SK-N-SH (cell line): ENCODE measurements at regions not wholly inside any gene's neighbourhood (a gene's known extent, or its start where the extent isn't known, plus 50 kb on each side); places are given as distances from the start of the nearest gene placed in this dataset.

Experiments
- CTCF ChIA-PET: fragments of 300-600, 350-600 bp; formaldehyde crosslinking; extraction: SDS; loops from one replicate; lab custom pipeline; 2021; lab: Yijun Ruan, JAX
- POLR2A ChIA-PET: fragments of 350-600 bp; sonication (Branson Sonifier 250); formaldehyde crosslinking; extraction: SDS; loops from one replicate; lab custom pipeline; 2020; ENCODE audit warnings: antibody characterized with exemption, inconsistent platforms; lab: Yijun Ruan, JAX
- DNase-seq: peaks from one replicate; pipeline ENCODE4 v3.0.0; 2012
- H2AFZ ChIP-seq: fragments of 200-600 bp; sonication (generic); 2 replicates; pipeline ENCODE4 v1.8.1; 2016; ENCODE audit warnings: antibody characterized with exemption, mild to moderate bottlenecking, low read depth
- H3F3A ChIP-seq: fragments of 200-600 bp; sonication (generic); replicated peaks from 2 replicates; pipeline ENCODE3; 2016; ENCODE audit warnings: antibody characterized with exemption, mild to moderate bottlenecking; ENCODE audit not compliant: insufficient read depth
- H3K27ac ChIP-seq, 2 experiments: fragments of 200-500 bp in 1 of 2; fragments of 200-600 bp in 1 of 2; sonication (Bioruptor generic) in 1 of 2; sonication (generic), shearing (Covaris generic) in 1 of 2; 2 replicates each; pipeline versions ENCODE4 v1.5.1 to v1.6.1; 2014 to 2016; ENCODE audit warnings: low read depth in 2 of 2, inconsistent platforms in 1 of 2, low read length in 1 of 2, mild to moderate bottlenecking in 1 of 2, mixed read lengths in 1 of 2
- H3K27me3 ChIP-seq: fragments of 200-600 bp; sonication (generic), shearing (Covaris generic); 2 replicates; pipeline ENCODE4 v1.6.1; 2016; ENCODE audit warnings: mixed run types; ENCODE audit not compliant: insufficient read depth
- H3K36me3 ChIP-seq, 2 experiments: fragments of 200-500 bp in 1 of 2; fragments of 200-600 bp in 1 of 2; sonication (Bioruptor generic) in 1 of 2; sonication (generic) in 1 of 2; replicated peaks in 1 of 2; 2 replicates each; pipeline versions ENCODE3 to v1.5.1; 2014 to 2016; ENCODE audit warnings: low read length in 1 of 2, mild to moderate bottlenecking in 1 of 2; ENCODE audit not compliant: insufficient read depth in 2 of 2, control insufficient read depth in 1 of 2
- H3K4me1 ChIP-seq, 2 experiments: fragments of 200-500 bp in 1 of 2; fragments of 200-600 bp in 1 of 2; sonication (Bioruptor generic) in 1 of 2; sonication (generic), shearing (Covaris generic) in 1 of 2; 2 replicates each; pipeline versions ENCODE4 v1.5.1 to v1.6.1; 2014 to 2016; ENCODE audit warnings: low read depth in 1 of 2, low read length in 1 of 2, mixed run types in 1 of 2; ENCODE audit not compliant: insufficient read depth in 2 of 2, control insufficient read depth in 1 of 2
- H3K4me2 ChIP-seq: fragments of 200-600 bp; sonication (generic), shearing (Covaris generic); 2 replicates; pipeline ENCODE4 v1.6.1; 2017; ENCODE audit warnings: mixed run types
- H3K4me3 ChIP-seq, 2 experiments: fragments of 200-500 bp in 1 of 2; fragments of 200-600 bp in 1 of 2; sonication (Bioruptor generic) in 1 of 2; sonication (generic), shearing (Covaris generic) in 1 of 2; 2 replicates each; pipeline versions ENCODE4 v1.5.1 to v1.8.1; 2014 to 2016; ENCODE audit warnings: low read depth in 2 of 2, inconsistent platforms in 1 of 2, low read length in 1 of 2, mild to moderate bottlenecking in 1 of 2, mixed read lengths in 1 of 2, moderate library complexity in 1 of 2
- H3K79me2 ChIP-seq: fragments of 200-600 bp; sonication (generic); 2 replicates; pipeline ENCODE4 v1.8.1; 2017; ENCODE audit warnings: mild to moderate bottlenecking; ENCODE audit not compliant: insufficient read depth
- H3K9ac ChIP-seq: fragments of 200-600 bp; sonication (generic); 2 replicates; pipeline ENCODE4 v1.6.1; 2017; ENCODE audit warnings: mixed run types
- H3K9me2 ChIP-seq: fragments of 200-600 bp; sonication (generic); 2 replicates; pipeline ENCODE4 v1.6.1; 2017; ENCODE audit warnings: mixed run types
- H3K9me3 ChIP-seq: fragments of 200-600 bp; sonication (generic); 2 replicates; pipeline ENCODE4 v1.6.1; 2017; ENCODE audit warnings: mixed run types, mild to moderate bottlenecking, moderate library complexity
- H4K20me1 ChIP-seq: fragments of 200-600 bp; sonication (generic); 2 replicates; pipeline ENCODE4 v1.6.1; 2017; ENCODE audit warnings: mild to moderate bottlenecking, mixed run types; ENCODE audit not compliant: insufficient read depth
- CHD2 ChIP-seq: fragments of 150-350 bp; IDR thresholded peaks from 2 replicates; pipeline ENCODE4 v1.6.1; 2018; ENCODE audit warnings: low read length; ENCODE audit not compliant: partially characterized antibody
- CTCF ChIP-seq: fragments of 200-600 bp; sonication (generic); IDR thresholded peaks from 2 replicates; pipeline ENCODE4 v1.6.1; 2017; ENCODE audit warnings: antibody characterized with exemption, mild to moderate bottlenecking, moderate library complexity
- GABPA ChIP-seq: IDR thresholded peaks from 2 replicates; pipeline ENCODE4 v1.4.0; 2012; ENCODE audit warnings: low read depth, mild to moderate bottlenecking
- JUND ChIP-seq: IDR thresholded peaks from 2 replicates; pipeline ENCODE4 v1.4.0; 2012
- MEF2A ChIP-seq: IDR thresholded peaks from 2 replicates; pipeline ENCODE4 v1.4.0; 2012; ENCODE audit warnings: low read depth, borderline replicate concordance
- NFIC ChIP-seq: IDR thresholded peaks from 2 replicates; pipeline ENCODE4 v1.4.0; 2012; ENCODE audit warnings: borderline replicate concordance
- NRF1 ChIP-seq: IDR thresholded peaks from 2 replicates; pipeline ENCODE4 v1.6.1; 2012; ENCODE audit warnings: low read depth, mild to moderate bottlenecking, low read length
- POLR2AphosphoS5 ChIP-seq: IDR thresholded peaks from 2 replicates; pipeline ENCODE4 v1.6.1; 2012; ENCODE audit warnings: low read depth, low read length
- RAD21 ChIP-seq: IDR thresholded peaks from 2 replicates; pipeline ENCODE4 v1.6.1; 2012; ENCODE audit warnings: mild to moderate bottlenecking, low read length
- RFX5 ChIP-seq: IDR thresholded peaks from 2 replicates; pipeline ENCODE4 v1.6.1; 2012; ENCODE audit warnings: mild to moderate bottlenecking, improper control_type of control experiment, low read length
- RXRA ChIP-seq: IDR thresholded peaks from 2 replicates; pipeline ENCODE4 v1.4.0; 2012; ENCODE audit warnings: low read depth, mild to moderate bottlenecking, borderline replicate concordance
- SIN3A ChIP-seq: IDR thresholded peaks from 2 replicates; pipeline ENCODE4 v1.6.1; 2012; ENCODE audit warnings: low read depth, mild to moderate bottlenecking, low read length, moderate library complexity, borderline replicate concordance
- SMC3 ChIP-seq: IDR thresholded peaks from 2 replicates; pipeline ENCODE4 v1.6.1; 2012; ENCODE audit warnings: low read depth, low read length, improper control_type of control experiment
- TCF12 ChIP-seq: IDR thresholded peaks from 2 replicates; pipeline ENCODE4 v1.4.0; 2012
- YY1 ChIP-seq: IDR thresholded peaks from 2 replicates; pipeline ENCODE4 v1.4.0; 2012; ENCODE audit warnings: low read depth, mild to moderate bottlenecking
- WGBS: methylation state at CpG from one replicate; pipeline ENCODE4 v1.1.6; 2017; ENCODE audit warnings: low lambda C conversion rate; 5-methylcytosine and 5-hydroxymethylcytosine counted together
- TF ChIP-seq, protein P1 (sequence below): IDR thresholded peaks from 2 replicates; pipeline ENCODE4 v1.4.0; 2012; ENCODE audit warnings: low read depth, borderline replicate concordance
- TF ChIP-seq, protein P2 (sequence below): fragments of 150-350 bp; IDR thresholded peaks from 2 replicates; pipeline ENCODE4 v1.6.1; 2017; ENCODE audit warnings: antibody characterized with exemption, low read length, low read depth, borderline replicate concordance
- TF ChIP-seq, protein P3 (sequence below): IDR thresholded peaks from 2 replicates; pipeline ENCODE4 v1.4.0; 2012; ENCODE audit warnings: low read depth
- TF ChIP-seq, protein P4 (sequence below): IDR thresholded peaks from 2 replicates; pipeline ENCODE4 v1.4.0; 2012; ENCODE audit warnings: low read depth, borderline replicate concordance

GRCh38 chr5:110104060-110104725 lies 414.5 kb downstream of the MAN2A1 start (continued):
- TF ChIP-seq POLR2AphosphoS5 (no peak), SIN3A (no peak), CTCF (no peak), NRF1 (no peak)

DNA sequence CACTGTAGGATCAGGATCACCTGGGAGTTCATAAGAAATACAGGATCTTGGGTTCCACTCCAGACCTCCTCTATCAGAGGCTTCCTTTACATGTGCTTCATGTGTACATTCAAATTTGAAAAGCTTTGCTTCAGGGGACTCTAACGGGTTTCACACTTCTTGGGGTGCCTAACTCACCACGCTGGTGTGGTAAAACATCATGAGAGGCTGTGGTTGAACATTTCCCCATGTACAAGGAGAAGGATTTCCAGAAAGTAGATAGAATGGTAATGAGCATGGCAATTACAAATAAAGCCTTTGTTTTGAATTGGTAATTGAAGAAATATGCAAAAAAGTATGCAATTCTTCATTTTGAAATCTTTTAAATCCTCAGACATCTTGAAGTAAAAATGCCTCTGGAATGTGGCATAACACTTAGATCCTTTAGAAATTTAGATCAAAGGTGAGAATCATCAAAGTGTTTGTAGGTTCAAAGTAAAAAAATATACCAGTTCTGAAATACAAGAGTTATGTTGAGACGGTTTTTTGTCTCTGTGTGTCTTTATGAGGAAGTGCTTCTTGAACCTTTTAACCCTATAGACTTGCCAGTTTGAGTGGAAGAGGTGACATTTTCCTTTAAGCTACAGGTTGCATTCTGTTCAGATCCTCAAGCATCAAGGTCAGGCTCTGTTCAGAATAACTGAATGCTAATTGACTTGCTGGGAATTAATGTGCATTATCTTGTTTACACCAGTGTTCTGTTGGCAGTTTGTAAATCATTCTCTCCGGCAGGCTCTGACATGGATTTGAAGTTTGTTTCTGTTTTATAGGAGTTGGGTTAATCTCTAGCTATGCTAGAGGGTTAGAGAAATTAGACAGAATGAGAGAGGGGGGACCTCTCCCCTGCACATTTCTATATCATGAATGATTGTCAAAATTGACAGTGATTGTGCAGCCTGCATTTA lies 415.3 kb downstream of the MAN2A1 start:
- no peaks in the 10 kb centered on the region for H3F3A ChIP-seq
- H3K27ac ChIP-seq, result no peak overlapping the region
- no peaks in the 10 kb centered on the region for H3K9me3 ChIP-seq
- no peak overlapping the region for H3K9ac ChIP-seq
- CTCF ChIA-PET, result no interaction called here
- H3K9me2 ChIP-seq, result no peaks in the 10 kb centered on the region
- 66% methylated on average over 4 of the region's 4 CpGs for WGBS
- POLR2A ChIA-PET, result interaction anchor here (0.6 kb wide), 1 partner anchor 683 kb away, joined by 3 read pairs; no protein-coding TSS in a partner anchor
- no peak for DNase-seq
- TF ChIP-seq JUND (no peak), RXRA (no peak), GABPA (no peak), POLR2AphosphoS5 (no peak), SMC3 (no peak), YY1 (no peak), NRF1 (no peak), MEF2A (no peak), CHD2 (no peak), CTCF (no peak), RFX5 (no peak), RAD21 (no peak), TCF12 (no peak), NFIC (no peak)
- TF ChIP-seq, protein P1, sequence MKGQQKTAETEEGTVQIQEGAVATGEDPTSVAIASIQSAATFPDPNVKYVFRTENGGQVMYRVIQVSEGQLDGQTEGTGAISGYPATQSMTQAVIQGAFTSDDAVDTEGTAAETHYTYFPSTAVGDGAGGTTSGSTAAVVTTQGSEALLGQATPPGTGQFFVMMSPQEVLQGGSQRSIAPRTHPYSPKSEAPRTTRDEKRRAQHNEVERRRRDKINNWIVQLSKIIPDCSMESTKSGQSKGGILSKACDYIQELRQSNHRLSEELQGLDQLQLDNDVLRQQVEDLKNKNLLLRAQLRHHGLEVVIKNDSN, result no peak
- TF ChIP-seq, protein P2, sequence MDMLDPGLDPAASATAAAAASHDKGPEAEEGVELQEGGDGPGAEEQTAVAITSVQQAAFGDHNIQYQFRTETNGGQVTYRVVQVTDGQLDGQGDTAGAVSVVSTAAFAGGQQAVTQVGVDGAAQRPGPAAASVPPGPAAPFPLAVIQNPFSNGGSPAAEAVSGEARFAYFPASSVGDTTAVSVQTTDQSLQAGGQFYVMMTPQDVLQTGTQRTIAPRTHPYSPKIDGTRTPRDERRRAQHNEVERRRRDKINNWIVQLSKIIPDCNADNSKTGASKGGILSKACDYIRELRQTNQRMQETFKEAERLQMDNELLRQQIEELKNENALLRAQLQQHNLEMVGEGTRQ, result no peak
- TF ChIP-seq, protein P3, sequence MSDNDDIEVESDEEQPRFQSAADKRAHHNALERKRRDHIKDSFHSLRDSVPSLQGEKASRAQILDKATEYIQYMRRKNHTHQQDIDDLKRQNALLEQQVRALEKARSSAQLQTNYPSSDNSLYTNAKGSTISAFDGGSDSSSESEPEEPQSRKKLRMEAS, result no peak
- TF ChIP-seq, protein P4, sequence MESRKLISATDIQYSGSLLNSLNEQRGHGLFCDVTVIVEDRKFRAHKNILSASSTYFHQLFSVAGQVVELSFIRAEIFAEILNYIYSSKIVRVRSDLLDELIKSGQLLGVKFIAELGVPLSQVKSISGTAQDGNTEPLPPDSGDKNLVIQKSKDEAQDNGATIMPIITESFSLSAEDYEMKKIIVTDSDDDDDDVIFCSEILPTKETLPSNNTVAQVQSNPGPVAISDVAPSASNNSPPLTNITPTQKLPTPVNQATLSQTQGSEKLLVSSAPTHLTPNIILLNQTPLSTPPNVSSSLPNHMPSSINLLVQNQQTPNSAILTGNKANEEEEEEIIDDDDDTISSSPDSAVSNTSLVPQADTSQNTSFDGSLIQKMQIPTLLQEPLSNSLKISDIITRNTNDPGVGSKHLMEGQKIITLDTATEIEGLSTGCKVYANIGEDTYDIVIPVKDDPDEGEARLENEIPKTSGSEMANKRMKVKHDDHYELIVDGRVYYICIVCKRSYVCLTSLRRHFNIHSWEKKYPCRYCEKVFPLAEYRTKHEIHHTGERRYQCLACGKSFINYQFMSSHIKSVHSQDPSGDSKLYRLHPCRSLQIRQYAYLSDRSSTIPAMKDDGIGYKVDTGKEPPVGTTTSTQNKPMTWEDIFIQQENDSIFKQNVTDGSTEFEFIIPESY, result no peak
- no peaks in the 10 kb centered on the region for H4K20me1 ChIP-seq
- no peaks in the 10 kb centered on the region for H3K79me2 ChIP-seq
- no peaks in the 10 kb centered on the region for H3K4me1 ChIP-seq
- no peaks in the 10 kb centered on the region for H3K36me3 ChIP-seq
- H3K4me3 ChIP-seq, result no peak overlapping the region
- H3K4me2 ChIP-seq, result no peak overlapping the region
- no peak overlapping the region for H2AFZ ChIP-seq
- no peaks in the 10 kb centered on the region for H3K27me3 ChIP-seq
